K562 (cell line): ENCODE measurements at regions not wholly inside any gene's neighbourhood (a gene's known extent, or its start where the extent isn't known, plus 50 kb on each side); places are given as distances from the start of the nearest gene placed in this dataset.
"Not testable (repeated sequence)": the region's sequence is repeated elsewhere in the genome, so short reads cannot be mapped to it uniquely, and the experiment has no call there.

ENCODE experiments used
- ILK ChIP-seq: fragments of 450-650 bp; IDR thresholded peaks from 2 replicates; pipeline ENCODE4 v1.6.1; 2016; ENCODE audit warnings: missing genetic modification characterization, low read depth, mild to moderate bottlenecking, missing compliant biosample characterization, moderate library complexity, borderline replicate concordance
- NR1H2 ChIP-seq: sonication (generic); formaldehyde crosslinking; IDR thresholded peaks from 2 replicates; pipeline ENCODE4 v1.4.0; 2020; ENCODE audit warnings: mild to moderate bottlenecking, missing genetic modification reagents
- POLR2A ChIP-seq: fragments of 450-650 bp; conservative IDR thresholded peaks from 2 replicates; pipeline ENCODE4 v1.6.1; 2016
- ZNF274 ChIP-seq: IDR thresholded peaks from 2 replicates; pipeline ENCODE4 v1.6.1; 2011; ENCODE audit warnings: low read depth, mild to moderate bottlenecking, low read length, moderate library complexity, borderline replicate concordance
- ZNF280A ChIP-seq: fragments of 450-650 bp; IDR thresholded peaks from 2 replicates; pipeline ENCODE4 v1.6.1; 2018; ENCODE audit warnings: mild to moderate bottlenecking, low read depth; ENCODE audit not compliant: partially characterized antibody
- ZZZ3 ChIP-seq: fragments of 450-650 bp; IDR thresholded peaks from 2 replicates; pipeline ENCODE4 v1.6.1; 2016; ENCODE audit warnings: antibody characterized with exemption, mild to moderate bottlenecking, moderate library complexity
- TF ChIP-seq, protein P1 (sequence below), 3 experiments: IDR thresholded peaks in 2 of 3; conservative IDR thresholded peaks in 1 of 3; 2 replicates each; pipeline ENCODE4 v1.5.1; 2011 to 2012; ENCODE audit warnings: low read length in 3 of 3, mild to moderate bottlenecking in 3 of 3, control low read depth in 2 of 3, improper control_type of control experiment in 1 of 3, inconsistent platforms in 1 of 3, low read depth in 1 of 3, mixed read lengths in 1 of 3, moderate library complexity in 1 of 3; ENCODE audit not compliant: insufficient read depth in 2 of 3

DNA sequence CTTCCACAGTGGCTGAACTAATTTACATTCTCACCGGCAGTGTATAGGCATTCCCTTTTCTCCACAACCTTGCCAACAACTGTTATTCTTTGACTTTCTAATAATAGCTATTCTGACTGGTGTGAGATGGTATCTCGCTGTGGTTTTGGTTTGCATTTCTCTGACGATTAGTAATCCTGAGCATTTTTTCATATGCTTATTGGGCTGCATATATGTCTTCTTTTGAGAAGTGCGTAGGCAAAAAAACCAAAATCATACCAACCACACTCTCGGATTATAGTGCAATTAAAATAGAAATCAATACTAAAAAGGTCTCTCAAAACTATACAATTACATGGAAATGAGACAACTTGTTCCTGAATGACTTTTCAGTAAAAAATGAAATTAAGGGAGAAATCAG is 74.8 kb upstream of the NBPF20 start:
- TF ChIP-seq ILK (tag); POLR2A; ZNF280A; ZNF274; ZZZ3; NR1H2: not testable (repeated sequence)
- TF ChIP-seq, protein P1, sequence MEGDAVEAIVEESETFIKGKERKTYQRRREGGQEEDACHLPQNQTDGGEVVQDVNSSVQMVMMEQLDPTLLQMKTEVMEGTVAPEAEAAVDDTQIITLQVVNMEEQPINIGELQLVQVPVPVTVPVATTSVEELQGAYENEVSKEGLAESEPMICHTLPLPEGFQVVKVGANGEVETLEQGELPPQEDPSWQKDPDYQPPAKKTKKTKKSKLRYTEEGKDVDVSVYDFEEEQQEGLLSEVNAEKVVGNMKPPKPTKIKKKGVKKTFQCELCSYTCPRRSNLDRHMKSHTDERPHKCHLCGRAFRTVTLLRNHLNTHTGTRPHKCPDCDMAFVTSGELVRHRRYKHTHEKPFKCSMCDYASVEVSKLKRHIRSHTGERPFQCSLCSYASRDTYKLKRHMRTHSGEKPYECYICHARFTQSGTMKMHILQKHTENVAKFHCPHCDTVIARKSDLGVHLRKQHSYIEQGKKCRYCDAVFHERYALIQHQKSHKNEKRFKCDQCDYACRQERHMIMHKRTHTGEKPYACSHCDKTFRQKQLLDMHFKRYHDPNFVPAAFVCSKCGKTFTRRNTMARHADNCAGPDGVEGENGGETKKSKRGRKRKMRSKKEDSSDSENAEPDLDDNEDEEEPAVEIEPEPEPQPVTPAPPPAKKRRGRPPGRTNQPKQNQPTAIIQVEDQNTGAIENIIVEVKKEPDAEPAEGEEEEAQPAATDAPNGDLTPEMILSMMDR (IDR thresholded peaks at IDR 0.05 in 2 of 3, conservative IDR thresholded peaks at IDR 0.05 in 1 of 3; ENCODE audit: insufficient read depth in 2 of 3, low read depth in 1 of 3, low read length in 3 of 3), result not testable (repeated sequence)
